Superior temporal gyrus (tissue), 1 donor: ENCODE measurements at regions not wholly inside any gene's neighbourhood (a gene's known extent, or its start where the extent isn't known, plus 50 kb on each side); places are given as distances from the start of the nearest gene placed in this dataset.
A peak's percentile ranks its signal among the peaks of the same experiment; 100 is the strongest.

Experiments used
- DNase-seq: peaks from one replicate; pipeline ENCODE4 v3.0.0-alpha.2; 2016; ENCODE audit errors: extremely low spot score

DNA sequence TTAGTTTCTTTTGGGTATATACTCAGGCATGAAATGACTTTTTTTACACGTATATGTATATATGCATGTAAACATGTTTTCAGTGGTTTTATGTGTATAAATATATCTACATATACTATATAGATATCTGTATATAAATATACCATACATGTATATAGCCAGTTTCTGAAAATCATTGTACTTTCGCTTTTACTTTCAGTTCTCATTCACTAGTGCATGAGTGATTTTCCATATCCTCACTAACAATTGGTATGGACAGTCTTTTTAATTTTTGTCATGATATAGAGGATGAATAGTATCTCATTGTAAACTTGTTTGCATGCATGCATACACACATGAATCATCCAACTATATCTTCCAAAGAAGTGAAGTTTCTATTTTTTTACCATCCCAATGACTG lies 877.1 kb upstream of the CDH8 start:
- DNase-seq: no peak

DNA sequence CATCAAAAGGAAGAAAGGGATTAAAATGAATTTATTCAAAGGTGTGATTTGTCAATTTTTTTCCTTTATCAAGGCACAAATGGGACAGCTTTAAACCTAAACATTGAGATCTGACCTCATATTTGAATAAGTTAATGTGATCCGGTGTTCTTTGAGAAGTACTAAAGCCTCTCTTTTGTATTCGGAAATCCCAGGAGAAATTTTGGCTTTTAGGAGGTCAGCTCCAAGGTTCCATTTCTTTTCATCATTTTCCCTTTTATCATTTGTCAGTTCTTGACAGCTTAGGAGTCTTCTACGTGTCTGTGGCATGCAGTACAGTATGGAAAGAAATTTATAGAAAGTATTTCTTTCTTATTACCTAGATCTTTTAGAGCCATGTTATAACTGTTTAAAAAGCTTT lies 873.4 kb upstream of the CDH8 start:
- no peak for DNase-seq

DNA sequence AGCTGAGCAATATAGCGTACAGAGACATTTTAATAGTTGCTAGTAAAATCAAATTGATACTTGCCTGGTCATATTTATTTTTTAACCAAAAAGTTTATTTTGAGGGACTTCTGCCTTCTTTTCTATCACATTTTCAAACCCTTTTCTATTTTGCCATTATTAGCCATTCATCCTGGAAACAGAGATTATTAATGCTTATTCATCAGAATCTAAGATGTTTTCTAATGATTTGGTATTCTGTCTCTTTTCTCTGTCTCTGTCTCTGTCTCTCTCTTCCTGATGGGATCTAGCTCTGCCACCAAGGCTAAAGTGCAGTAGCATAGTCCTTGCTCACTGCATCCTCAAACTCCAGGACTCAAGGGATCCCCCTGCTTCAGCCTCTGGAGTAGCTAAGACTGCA lies 871.3 kb upstream of the CDH8 start:
- DNase-seq: no peak

GRCh38 chr16:62903961-62904502 lies 867.8 kb upstream of the CDH8 start:
- no peak for DNase-seq

DNA sequence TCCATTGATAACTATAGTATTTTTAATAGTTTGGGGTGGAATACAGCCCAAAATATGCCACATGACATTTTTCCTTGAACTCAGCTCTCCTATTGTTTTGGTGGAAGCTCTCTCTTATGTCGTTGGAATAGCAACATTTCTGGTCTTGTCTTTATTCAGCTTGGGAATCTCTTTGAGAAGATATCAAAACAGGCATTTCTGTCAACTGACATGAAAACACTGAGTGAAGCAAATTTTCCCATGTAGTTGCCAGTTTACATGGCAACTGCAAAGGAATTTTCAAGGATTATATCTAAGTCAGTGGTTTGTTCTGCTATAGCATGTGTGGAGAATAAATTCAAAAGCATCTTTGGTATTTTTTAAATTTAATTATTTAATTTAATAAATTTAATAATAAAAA lies 863.5 kb upstream of the CDH8 start:
- no peak for DNase-seq

GRCh38 chr16:62889097-62889496 lies 852.9 kb upstream of the CDH8 start:
- DNase-seq: no peak

GRCh38 chr16:62883509-62883908 lies 847.3 kb upstream of the CDH8 start:
- DNase-seq: no peak

DNA sequence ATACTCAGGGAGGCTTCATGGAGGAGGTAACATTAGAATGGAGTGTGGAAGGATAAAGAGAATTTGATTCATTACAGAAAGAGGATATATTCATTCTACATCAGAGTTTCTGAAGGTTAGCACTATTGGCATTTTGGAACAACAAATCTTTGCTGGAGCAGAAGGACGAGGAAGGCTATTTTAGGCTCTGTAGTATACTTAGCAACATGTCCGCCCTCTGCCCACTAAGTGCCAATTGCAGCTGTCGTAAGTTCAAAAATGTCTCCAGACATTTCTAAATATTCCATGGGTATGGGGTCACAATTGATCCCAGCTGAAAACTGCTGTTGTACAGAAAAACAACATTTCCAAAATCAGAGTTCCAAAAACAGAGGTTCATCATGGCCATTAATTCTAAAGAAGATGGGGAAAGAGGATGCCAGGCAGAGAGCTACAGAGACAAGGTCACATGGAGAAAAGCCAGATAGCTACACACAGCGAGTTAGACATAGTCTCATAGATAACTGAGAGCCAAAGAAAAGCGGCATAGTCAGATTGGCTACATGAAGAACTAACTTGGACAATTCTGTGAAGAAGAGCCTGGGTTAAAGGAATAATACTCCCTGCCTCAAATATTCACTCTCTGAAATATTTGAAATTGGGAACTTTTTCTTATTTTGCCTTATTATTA lies 846.4 kb upstream of the CDH8 start:
- no peak for DNase-seq

DNA sequence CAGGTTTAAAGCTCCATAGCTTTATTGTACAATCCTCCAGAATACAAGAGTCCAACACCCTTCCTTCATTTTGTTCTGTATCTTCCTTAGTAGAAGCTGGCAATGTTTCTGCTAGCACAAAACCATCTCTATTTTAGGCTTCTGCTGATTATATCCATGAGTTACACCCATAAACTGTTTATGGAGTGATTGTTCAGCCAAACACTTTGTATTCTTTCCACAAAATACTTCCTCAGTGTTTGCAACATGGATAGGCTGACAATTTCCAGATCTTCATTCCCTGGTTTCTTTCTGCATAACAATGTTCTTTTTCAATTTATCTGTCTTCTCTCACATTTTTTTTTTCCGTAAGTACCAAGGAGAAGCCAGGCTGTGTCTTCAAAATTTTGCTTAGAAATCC lies 839.9 kb upstream of the CDH8 start:
- no peak for DNase-seq

- DNase-seq: no peak
These were observed 836.1 kb upstream of the CDH8 start for GRCh38 chr16:62872339-62872738.

DNA sequence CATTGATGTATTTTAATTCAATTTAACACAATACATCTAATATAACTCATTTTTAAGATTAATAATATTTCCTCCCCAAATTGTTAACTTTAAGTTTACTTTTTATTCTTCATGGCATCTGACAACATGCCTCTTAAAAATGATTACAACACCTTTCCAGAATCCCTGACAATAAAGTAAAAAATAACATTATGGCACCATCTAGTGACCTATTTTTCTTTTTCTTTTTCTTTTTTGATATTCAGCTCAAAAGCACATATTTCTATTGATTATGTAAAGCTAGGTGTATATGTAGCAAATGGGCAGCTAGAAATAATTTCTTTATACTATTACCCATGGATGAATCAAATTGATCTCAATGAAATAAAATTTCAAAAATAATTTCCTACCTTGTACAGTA lies 834.3 kb upstream of the CDH8 start:
- DNase-seq: peak; percentile 67

GRCh38 chr16:62869837-62870236 lies 833.6 kb upstream of the CDH8 start:
- no peak for DNase-seq

- DNase-seq: no peak
These were observed 826.9 kb upstream of the CDH8 start for GRCh38 chr16:62863139-62863538.

DNA sequence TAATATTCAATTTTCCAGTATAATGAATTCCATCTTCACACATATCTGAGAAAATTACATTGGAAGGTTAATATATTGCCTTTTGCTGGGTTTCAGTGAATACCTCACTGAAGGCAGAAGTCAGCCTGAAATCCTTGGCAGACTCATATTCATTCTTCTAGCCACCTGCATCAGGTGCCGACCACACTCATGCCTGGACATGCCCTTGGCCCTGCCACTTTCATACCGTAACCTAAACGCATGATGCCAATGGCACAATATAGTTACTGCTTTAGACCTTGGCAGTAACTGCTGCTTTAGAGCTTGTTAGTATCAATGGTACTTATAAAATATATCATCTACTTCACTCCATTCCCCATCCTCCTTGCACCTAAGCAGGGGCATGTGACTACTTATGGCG lies 817.6 kb upstream of the CDH8 start:
- DNase-seq: no peak

DNA sequence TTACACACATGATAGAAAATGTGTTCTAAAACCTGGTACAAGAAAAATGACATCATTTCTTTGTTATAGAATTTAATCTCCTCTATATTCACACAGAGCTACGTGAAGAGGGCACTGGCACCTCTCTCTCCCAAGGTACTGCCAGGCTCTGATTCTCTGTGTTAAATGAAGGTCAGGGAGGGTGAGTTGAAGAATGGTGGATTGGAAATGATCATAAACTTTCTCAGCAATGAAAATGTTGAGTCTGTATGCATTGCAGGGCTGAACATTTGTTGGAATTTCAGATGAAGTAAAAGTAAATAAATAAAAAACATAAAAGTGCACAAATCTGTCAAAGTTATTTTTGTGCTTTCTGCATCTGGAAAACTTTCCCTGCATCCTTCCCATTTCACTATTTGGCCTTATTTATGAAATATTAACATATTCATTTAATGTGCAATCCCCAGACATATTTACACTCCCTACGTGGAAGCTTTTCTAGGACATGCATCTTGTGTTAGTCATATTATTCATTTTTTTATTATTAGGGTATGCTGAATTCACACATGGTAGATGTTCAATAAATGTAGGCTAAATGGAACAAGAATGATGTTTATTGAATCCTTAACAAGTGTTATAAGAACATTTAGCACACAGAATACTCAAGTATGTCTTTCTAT lies 810.3 kb upstream of the CDH8 start:
- no peak for DNase-seq

- no peak for DNase-seq
These were observed 796.0 kb upstream of the CDH8 start for GRCh38 chr16:62832214-62832613.

- DNase-seq: no peak
These were observed 795.1 kb upstream of the CDH8 start for GRCh38 chr16:62831235-62831850.

DNA sequence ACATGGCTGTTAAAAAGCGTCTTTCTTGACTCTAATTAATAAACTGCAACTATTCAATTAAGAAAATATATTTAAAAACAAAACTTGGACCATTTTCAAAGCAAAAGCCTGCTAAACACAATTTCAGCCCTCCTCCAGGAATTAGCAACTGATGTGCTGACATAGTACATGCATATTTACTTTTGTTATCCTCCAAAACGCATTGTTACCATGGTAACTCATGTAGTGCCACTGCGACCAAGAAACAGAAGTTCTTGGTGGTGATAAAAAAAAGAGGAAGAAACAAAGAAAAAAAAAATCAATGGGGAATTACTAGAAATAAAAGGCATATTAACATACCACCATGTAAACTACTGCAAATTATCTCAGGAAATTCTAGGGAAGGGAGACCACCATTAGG lies 793.4 kb upstream of the CDH8 start:
- no peak for DNase-seq

- no peak for DNase-seq
These were observed 792.8 kb upstream of the CDH8 start for GRCh38 chr16:62829084-62829483.

DNA sequence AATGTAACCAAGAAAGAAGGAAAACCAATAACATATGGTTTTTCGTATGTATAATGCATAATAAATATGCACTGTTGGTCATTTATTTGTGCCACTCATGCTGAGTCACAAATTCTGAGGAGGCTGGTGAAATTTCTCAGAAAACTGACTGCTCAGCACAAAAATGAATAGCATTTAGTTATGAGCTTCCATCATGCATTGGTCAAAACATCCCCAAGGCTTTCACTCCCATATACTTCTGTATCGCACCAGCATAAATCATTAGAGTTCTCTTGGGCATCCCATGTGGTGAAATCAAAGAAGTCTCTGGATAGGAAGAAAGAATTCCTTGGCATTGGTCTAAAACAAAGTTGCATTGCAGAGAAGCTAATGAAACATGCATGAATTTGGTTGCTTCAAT lies 785.6 kb upstream of the CDH8 start:
- no peak for DNase-seq

- DNase-seq: no peak
These were observed 780.8 kb upstream of the CDH8 start for GRCh38 chr16:62816971-62817519.

GRCh38 chr16:62814891-62815290 lies 778.7 kb upstream of the CDH8 start:
- DNase-seq: no peak
